ENCODE measurements at regions not wholly inside any gene's neighbourhood (a gene's known extent, or its start where the extent isn't known, plus 50 kb on each side); places are given as distances from the start of the nearest gene placed in this dataset.
A peak's percentile ranks its signal among the peaks of the same experiment; 100 is the strongest.
"Not testable (repeated sequence)": the region's sequence is repeated elsewhere in the genome, so short reads cannot be mapped to it uniquely, and the experiment has no call there.

- DNase-seq (ENCODE audit: low spot score) (no peak), FAIRE-seq (no peak)
These were observed 431.8 kb downstream of the ZWINT start for GRCh38 chr10:55929291-55929690.

GRCh38 chr10:55899472-55900147 is 461.4 kb downstream of the ZWINT start:
- DNase-seq (ENCODE audit: low spot score); FAIRE-seq: not testable (repeated sequence)

GRCh38 chr10:55897490-55897921 is 463.6 kb downstream of the ZWINT start:
- FAIRE-seq (no peak), DNase-seq (ENCODE audit: low spot score) (no peak)

DNA sequence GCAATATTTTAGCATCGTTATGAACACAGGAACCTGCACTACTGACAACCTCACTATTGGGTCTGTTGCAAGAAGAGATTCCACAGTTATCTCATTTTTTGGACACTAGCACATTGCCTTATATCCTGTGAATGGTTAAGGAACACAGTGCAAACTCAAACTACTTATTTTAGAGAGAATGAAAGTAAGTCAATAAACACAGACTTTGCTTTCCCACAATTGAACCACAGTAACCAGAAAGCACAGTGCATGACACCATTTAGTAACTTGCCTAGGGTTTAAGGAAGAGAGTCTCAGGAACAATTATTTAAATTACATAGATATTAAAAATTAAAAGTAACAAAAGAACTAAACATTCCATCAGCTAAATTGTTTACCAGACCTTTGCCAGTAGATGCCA is 468.8 kb downstream of the ZWINT start:
- DNase-seq (ENCODE audit: low spot score) (no peak), FAIRE-seq (no peak)

DNA sequence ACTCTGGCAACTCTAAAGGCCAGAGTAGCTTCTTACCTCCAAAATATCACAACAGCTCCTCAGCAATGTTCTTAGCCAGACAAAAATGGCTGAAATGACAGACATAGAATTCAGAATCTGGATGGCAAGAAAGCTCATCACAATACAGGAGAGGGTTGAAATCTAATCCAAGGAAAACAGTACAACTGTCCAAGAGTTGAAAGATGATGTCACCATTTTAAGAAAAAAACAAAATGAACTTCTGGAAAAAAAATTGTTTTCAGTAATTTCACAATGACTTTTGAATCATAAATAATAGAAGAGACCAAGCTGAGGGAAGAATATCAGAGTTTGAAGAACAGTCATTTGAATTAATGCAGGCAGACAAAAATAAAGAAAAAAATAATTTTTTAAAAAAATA is 479.5 kb downstream of the ZWINT start:
- FAIRE-seq (no peak), DNase-seq (ENCODE audit: low spot score) (no peak)

DNA sequence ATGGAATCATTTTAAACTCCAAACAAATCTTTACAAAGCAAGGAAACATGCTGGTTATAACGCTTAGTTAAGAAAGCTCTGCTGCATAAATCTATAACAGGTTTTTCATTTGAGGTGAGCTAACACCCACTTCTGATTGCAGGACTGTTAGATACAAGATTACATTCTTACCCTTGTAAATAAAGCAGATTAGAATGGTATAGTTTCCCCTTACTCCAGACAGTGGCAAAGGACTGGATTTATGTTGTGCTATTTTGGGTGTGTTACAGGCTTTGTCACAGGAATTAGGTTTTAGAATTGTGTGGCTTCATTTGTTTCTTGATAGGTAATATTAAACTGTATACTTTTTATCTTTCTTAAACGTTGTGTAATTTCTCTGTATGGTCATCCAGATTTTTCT is 487.6 kb downstream of the ZWINT start:
- no peak for DNase-seq (ENCODE audit: low spot score)
- no peak for FAIRE-seq

DNA sequence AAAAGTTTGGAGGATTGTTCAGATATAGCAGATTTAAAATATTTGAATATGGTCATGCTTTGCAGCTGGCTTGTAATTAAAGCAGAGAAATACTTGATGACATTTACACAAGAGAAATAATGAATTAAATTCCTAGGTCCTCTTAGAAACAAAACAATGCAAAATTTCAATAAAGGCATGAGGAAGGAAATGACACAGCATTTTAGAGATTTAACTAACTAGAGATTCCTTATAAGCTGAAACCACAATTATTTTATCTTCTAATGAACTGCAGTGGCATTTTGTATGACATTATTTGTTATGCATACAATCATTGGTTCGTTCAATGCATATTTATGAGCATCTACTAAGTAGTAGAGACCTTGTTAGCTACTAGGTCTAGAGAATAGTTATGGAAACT is 490.9 kb downstream of the ZWINT start:
- DNase-seq (ENCODE audit: low spot score): no peak
- FAIRE-seq: no peak

- FAIRE-seq: no peak
- no peak for DNase-seq (ENCODE audit: low spot score)
These were observed 493.2 kb downstream of the ZWINT start for GRCh38 chr10:55867848-55868247.

DNA sequence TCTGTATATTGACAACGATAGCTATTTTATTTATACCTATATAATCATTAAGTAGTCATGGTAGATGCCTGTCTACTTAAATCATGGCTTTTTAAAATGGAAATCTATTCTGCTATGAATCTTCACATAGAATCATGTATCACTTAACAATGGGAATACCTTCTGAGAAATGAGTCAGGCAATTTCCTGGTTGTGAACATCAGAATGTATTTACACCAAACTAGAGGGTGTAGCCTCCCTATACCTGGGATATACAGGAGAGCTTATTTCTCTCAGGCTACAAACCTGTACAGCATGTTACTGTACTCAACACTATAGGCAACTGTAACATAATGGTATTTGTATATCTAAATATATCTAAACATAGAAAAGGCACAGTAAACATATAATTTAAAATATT is 502.3 kb downstream of the ZWINT start:
- FAIRE-seq (no peak), DNase-seq (ENCODE audit: low spot score) (no peak)

- DNase-seq (ENCODE audit: low spot score) (no peak), FAIRE-seq (no peak)
These were observed 508.2 kb downstream of the ZWINT start for GRCh38 chr10:55852900-55853299.

GRCh38 chr10:55837273-55837672 is 523.8 kb downstream of the ZWINT start:
- FAIRE-seq: no peak
- DNase-seq (ENCODE audit: low spot score): no peak

GRCh38 chr10:55822096-55822495 is 539.0 kb downstream of the ZWINT start:
- no peak for DNase-seq (ENCODE audit: low spot score)
- no peak for FAIRE-seq

DNA sequence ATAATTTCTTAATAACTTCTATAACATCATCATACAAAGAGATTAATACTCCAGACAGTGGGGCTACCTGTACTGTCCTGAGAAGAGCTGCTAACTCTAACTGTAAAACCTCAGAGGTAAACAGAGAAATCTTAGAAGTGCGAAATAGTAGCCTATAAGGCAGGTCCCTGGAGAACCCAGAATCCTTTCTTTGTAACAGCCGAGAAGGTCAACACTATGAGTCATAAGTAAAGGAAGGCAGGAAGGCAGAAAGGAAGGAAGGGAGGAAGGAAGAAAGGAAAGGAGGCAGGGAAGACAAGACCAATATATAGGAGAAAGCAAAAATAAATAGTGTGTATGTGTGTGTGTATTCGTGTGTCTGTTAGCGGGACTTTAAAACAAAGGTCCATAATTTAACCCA is 540.6 kb downstream of the ZWINT start:
- FAIRE-seq (no peak), DNase-seq (ENCODE audit: low spot score) (no peak)

DNA sequence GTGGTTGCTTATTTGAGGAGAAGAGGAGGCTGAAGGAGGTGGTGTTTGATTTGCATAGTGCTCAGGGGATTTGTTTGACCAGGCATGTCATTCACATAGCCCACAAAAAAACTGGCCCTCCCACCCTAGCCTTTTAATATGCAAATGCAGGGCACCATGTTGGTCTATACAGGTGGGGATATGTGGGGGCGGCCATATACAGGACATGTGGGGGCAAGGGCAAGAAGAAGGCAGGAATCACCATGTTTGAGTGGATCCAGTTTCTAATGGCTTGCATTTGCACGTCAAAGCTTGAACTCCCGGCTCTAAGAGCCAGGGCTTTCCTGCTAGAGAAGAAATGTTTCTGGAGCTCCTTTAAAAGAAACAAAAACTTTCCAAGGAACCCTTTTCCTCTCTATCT is 541.0 kb downstream of the ZWINT start:
- DNase-seq (ENCODE audit: low spot score): no peak
- FAIRE-seq: no peak

DNA sequence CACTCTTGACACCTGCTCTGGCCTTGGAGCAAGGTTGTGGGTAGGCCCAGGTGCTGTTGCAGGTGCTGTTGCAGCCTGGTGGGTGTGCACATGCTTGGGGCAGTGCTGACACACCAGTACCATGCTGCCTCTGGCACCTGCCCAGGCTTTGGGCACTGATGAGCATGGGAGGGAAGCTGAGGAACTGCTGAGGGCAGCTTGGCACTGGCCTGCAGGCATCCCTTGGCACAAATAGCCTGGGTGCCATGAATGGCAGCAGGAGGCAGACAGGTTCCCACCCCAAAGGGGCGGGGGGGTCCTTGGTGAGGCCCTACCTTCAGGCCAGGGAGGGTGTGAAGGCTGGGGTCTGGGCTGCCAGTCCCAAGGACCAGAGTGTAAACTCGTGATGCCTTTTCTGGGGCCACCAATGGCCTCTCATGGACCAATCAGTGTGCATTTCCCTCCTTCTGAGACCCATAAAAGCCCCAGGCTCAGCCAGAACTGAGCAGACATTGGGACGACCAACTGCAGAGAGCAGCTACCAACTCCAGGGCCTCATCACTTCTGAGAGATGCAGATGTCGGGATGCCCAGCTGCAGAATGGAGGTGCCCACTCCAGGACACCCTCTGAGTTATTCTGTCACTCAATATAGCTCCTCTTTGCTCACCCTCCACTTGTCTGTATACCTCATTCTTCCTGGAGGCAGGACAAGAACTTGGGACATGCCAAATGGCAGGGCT is 547.4 kb downstream of the ZWINT start:
- DNase-seq (ENCODE audit: low spot score) (no peak), FAIRE-seq (no peak)

GRCh38 chr10:55803055-55803454 is 558.0 kb downstream of the ZWINT start:
- FAIRE-seq (no peak), DNase-seq (ENCODE audit: low spot score) (no peak)

GRCh38 chr10:55801353-55801661 is 559.8 kb downstream of the ZWINT start:
- DNase-seq (ENCODE audit: low spot score) (no peak), FAIRE-seq (no peak)

DNA sequence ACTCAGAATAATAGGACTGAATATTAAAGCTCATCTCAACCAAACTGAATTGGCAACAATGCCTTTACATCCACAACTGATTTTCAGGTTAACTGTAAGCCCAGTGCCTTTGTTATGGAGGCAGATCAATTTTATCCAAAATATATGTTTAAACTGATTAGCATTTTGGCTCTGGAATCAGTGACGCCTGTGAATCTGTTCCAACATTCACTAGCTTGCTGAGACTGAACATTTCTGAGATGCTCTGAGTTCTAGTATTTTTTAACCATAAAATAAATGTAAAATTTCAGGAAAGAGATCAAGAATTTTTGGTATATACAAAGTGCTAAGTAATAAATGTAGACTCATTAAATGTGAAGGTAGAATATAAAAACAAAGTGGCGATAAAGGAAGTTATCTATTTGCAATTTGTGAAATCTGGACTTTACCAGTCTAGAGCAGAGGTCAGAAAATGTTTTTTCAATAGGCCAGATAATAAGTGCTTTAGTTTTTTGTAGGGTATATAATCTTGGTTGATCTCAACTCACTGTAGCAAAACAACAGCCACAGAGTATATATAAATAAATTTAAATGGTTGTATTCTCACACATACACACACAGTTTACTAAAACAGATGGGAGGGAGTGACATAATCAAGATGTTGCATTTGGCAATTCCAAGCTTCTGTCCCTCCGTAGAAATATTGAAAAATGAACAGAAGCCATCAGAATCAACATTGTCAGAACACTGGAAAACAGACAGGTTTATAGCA is 560.3 kb downstream of the ZWINT start:
- FAIRE-seq: no peak
- no peak for DNase-seq (ENCODE audit: low spot score)

DNA sequence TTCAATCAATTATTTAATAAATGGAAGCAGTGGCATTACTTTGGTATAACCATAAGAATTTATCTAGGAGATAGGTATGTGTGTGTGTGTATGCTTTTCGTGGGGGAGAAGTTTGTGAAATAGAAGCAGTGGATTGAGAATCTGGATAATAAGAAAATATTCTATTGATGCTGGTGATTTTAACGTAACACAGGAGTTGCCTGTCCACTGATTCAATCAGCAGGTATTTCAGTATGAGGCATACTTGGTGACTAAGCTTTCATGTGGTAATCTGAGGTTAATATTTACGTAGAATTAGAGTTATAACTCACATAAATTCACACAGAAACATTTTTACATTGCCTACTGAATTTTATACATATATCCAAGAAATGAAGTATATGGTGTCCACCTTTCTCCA is 568.0 kb downstream of the ZWINT start:
- DNase-seq (ENCODE audit: low spot score) (peak; percentile 74), FAIRE-seq (peak; percentile 93)

- peak; percentile 17 for DNase-seq (ENCODE audit: low spot score)
- FAIRE-seq: peak; percentile 64
These were observed 570.8 kb downstream of the ZWINT start for GRCh38 chr10:55790276-55790675.

GRCh38 chr10:55786461-55787050 is 574.5 kb downstream of the ZWINT start:
- DNase-seq (ENCODE audit: low spot score): no peak
- FAIRE-seq: no peak

DNA sequence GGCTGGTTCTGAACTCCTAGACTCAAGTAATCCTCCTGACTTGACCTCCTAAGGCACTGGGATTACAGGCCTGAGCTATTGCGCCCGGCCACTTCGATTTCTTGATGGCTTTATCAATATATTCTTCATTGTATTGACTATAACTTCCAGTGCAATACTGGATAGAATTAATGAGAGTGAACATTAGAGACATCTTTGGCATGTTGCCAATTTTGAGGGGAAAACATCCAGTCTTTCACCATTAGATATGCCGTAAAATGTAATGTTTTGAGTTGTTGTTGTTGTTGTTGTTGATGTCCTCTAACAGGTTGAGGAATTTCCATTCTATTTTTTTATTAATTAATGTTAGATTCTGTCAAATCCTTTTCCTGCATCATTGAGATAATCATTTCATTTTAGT is 578.9 kb downstream of the ZWINT start:
- FAIRE-seq (no peak), DNase-seq (ENCODE audit: low spot score) (no peak)
